GM21786 (cell line): ENCODE measurements at regions not wholly inside any gene's neighbourhood (a gene's known extent, or its start where the extent isn't known, plus 50 kb on each side); places are given as distances from the start of the nearest gene placed in this dataset.
"Not testable (repeated sequence)": the region's sequence is repeated elsewhere in the genome, so short reads cannot be mapped to it uniquely, and the experiment has no call there.

ENCODE experiments used
- ATAC-seq: cut with Tn5 transposase; IDR thresholded peaks from one replicate; pipeline ENCODE4 v1.9.1; 2021; ENCODE audit not compliant: unreplicated experiment

- ATAC-seq: no peak
These were observed 705.1 kb downstream of the XPNPEP1 start for GRCh38 chr10:109218207-109218606.

- no peak for ATAC-seq
These were observed 707.8 kb downstream of the XPNPEP1 start for GRCh38 chr10:109215291-109216075.

- ATAC-seq: not testable (repeated sequence)
These were observed 708.4 kb downstream of the XPNPEP1 start for GRCh38 chr10:109214891-109215290.

GRCh38 chr10:109207361-109207760 is 716.0 kb downstream of the XPNPEP1 start:
- ATAC-seq: no peak

GRCh38 chr10:109205929-109206585 is 717.3 kb downstream of the XPNPEP1 start:
- no peak for ATAC-seq

- ATAC-seq: no peak
These were observed 719.5 kb downstream of the XPNPEP1 start for GRCh38 chr10:109203646-109204353.

- ATAC-seq: no peak
These were observed 721.2 kb downstream of the XPNPEP1 start for GRCh38 chr10:109202111-109202510.

- ATAC-seq: no peak
These were observed 722.7 kb downstream of the XPNPEP1 start for GRCh38 chr10:109200646-109201045.

GRCh38 chr10:109191823-109192222 is 731.5 kb downstream of the XPNPEP1 start:
- no peak for ATAC-seq

- ATAC-seq: no peak
These were observed 732.0 kb downstream of the XPNPEP1 start for GRCh38 chr10:109191341-109191740.

GRCh38 chr10:109187677-109188076 is 735.6 kb downstream of the XPNPEP1 start:
- no peak for ATAC-seq

- no peak for ATAC-seq
These were observed 739.9 kb downstream of the XPNPEP1 start for GRCh38 chr10:109183366-109183765.

GRCh38 chr10:109178591-109178990 is 744.7 kb downstream of the XPNPEP1 start:
- no peak for ATAC-seq

GRCh38 chr10:109174526-109174925 is 748.8 kb downstream of the XPNPEP1 start:
- ATAC-seq: no peak

GRCh38 chr10:109173937-109174336 is 749.4 kb downstream of the XPNPEP1 start:
- no peak for ATAC-seq

GRCh38 chr10:109173121-109173520 is 750.2 kb downstream of the XPNPEP1 start:
- ATAC-seq: no peak

GRCh38 chr10:109166935-109167334 is 756.4 kb downstream of the XPNPEP1 start:
- ATAC-seq: no peak

GRCh38 chr10:109159351-109159750 is 764.0 kb downstream of the XPNPEP1 start:
- ATAC-seq: no peak

GRCh38 chr10:109156396-109156795 is 766.9 kb downstream of the XPNPEP1 start:
- no peak for ATAC-seq

GRCh38 chr10:109149666-109150350 is 773.5 kb downstream of the XPNPEP1 start:
- no peak for ATAC-seq

GRCh38 chr10:109127363-109127762 is 795.9 kb downstream of the XPNPEP1 start:
- ATAC-seq: no peak
